ENCODE measurements at regions not wholly inside any gene's neighbourhood (a gene's known extent, or its start where the extent isn't known, plus 50 kb on each side); places are given as distances from the start of the nearest gene placed in this dataset.

GRCh38 chr15:72920551-72920950 is 131.7 kb upstream of the NEO1 start:
- H3K4me3 Mint-ChIP-seq: no peak overlapping the region
- DNase-seq (ENCODE audit: low spot score): no peak
- H3K4me1 Mint-ChIP-seq: no peaks in the 10 kb centered on the region; the same call in 1 of the 2 replicates
- H3K27me3 Mint-ChIP-seq (ENCODE audit: low read depth): no peaks in the 10 kb centered on the region; the same call in 1 of the 2 replicates
- H3K36me3 Mint-ChIP-seq: no peaks in the 10 kb centered on the region
- no peaks in the 10 kb centered on the region for H3K9me3 Mint-ChIP-seq
- ChIA-PET CTCF (no interaction called here), POLR2A (no interaction called here)
- ATAC-seq: no peak
- H3K27ac Mint-ChIP-seq: no peak overlapping the region
- TF ChIP-seq TEAD4 (CRISPR knock-in tag; IDR thresholded peaks at IDR 0.05): no peak
- TF ChIP-seq CREB1 (CRISPR knock-in tag; IDR thresholded peaks at IDR 0.05): no peak

GRCh38 chr15:72919936-72920465 is 132.3 kb upstream of the NEO1 start:
- ChIA-PET POLR2A (no interaction called here), CTCF (no interaction called here)
- Mint-ChIP-seq H3K36me3 (no peaks in the 10 kb centered on the region), H3K4me1 (no peaks in the 10 kb centered on the region; the same call in 1 of the 2 replicates), H3K9me3 (no peaks in the 10 kb centered on the region), H3K27ac (no peak overlapping the region), H3K27me3 (ENCODE audit: low read depth) (no peaks in the 10 kb centered on the region; the same call in 1 of the 2 replicates), H3K4me3 (no peak overlapping the region)
- no peak for TF ChIP-seq ZNF423 (CRISPR knock-in tag; IDR thresholded peaks at IDR 0.05)
- no peak for TF ChIP-seq CTCF (IDR thresholded peaks at IDR 0.05)
- no peak for TF ChIP-seq GABPB1 (CRISPR knock-in tag; IDR thresholded peaks at IDR 0.05)
- TF ChIP-seq STAT6 (CRISPR knock-in tag; conservative IDR thresholded peaks at IDR 0.05; ENCODE audit: low read depth): no peak
- no peak for TF ChIP-seq HMGA2 (CRISPR knock-in tag; IDR thresholded peaks at IDR 0.05)
- DNase-seq (ENCODE audit: low spot score) (no peak), ATAC-seq (no peak)

GRCh38 chr15:72916897-72917296 is 133.3 kb upstream of the ADPGK start:
- no peaks in the 10 kb centered on the region for H3K27me3 Mint-ChIP-seq (ENCODE audit: low read depth)
- no peak for DNase-seq (ENCODE audit: low spot score)
- H3K36me3 Mint-ChIP-seq: no peaks in the 10 kb centered on the region
- CTCF ChIA-PET: no interaction called here
- no peaks in the 10 kb centered on the region for H3K4me1 Mint-ChIP-seq
- H3K4me3 Mint-ChIP-seq: no peak overlapping the region
- H3K27ac Mint-ChIP-seq: no peak overlapping the region
- POLR2A ChIA-PET: no interaction called here
- ATAC-seq: no peak
- no peaks in the 10 kb centered on the region for H3K9me3 Mint-ChIP-seq
- TF ChIP-seq ZNF138 (CRISPR knock-in tag; conservative IDR thresholded peaks at IDR 0.05): no peak
- no peak for TF ChIP-seq E2F4 (CRISPR knock-in tag; IDR thresholded peaks at IDR 0.05; ENCODE audit: borderline replicate concordance, low read depth)
- TF ChIP-seq PRRX2 (CRISPR knock-in tag; IDR thresholded peaks at IDR 0.05): no peak
- TF ChIP-seq ZNF512 (CRISPR knock-in tag; IDR thresholded peaks at IDR 0.05; ENCODE audit: borderline replicate concordance): no peak
- TF ChIP-seq IRF2 (CRISPR knock-in tag; IDR thresholded peaks at IDR 0.05; ENCODE audit: borderline replicate concordance, low read depth): no peak
- no peak for TF ChIP-seq ZNF317 (CRISPR knock-in tag; IDR thresholded peaks at IDR 0.05; ENCODE audit: borderline replicate concordance, low read depth)
- no peak for TF ChIP-seq E2F5 (CRISPR knock-in tag; IDR thresholded peaks at IDR 0.05)
- TF ChIP-seq STAT6 (CRISPR knock-in tag; conservative IDR thresholded peaks at IDR 0.05; ENCODE audit: low read depth): no peak
- TF ChIP-seq USF2 (CRISPR knock-in tag; IDR thresholded peaks at IDR 0.05): no peak
- TF ChIP-seq CTCF (IDR thresholded peaks at IDR 0.05): no peak
- no peak for TF ChIP-seq MYBL2 (CRISPR knock-in tag; IDR thresholded peaks at IDR 0.05)
